ENCODE measurements at regions not wholly inside any gene's neighbourhood (a gene's known extent, or its start where the extent isn't known, plus 50 kb on each side); places are given as distances from the start of the nearest gene placed in this dataset.

DNA sequence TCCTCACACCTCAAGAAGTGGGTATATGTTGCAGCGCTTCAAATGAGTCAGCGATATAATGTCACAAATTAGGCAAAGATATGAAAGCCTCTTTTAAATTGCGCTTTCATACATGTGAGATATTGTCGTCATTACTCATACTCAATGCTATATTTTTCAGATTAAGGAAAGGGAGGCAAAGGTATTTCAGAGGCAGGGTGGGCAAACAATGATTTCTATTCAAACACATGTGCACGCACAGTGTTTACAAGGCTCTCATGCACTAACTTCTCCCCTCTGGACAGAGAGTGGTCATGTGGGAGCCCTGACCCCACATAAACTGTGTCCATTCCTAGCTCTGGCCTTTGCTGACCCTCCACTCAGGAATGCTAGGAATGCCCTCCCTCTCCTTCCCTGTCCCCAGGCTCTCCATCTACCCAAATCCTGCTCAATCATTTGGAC, 112.1 kb upstream of the TMEM170B start:
- no peak for DNase-seq (ENCODE audit: low read depth)

GRCh38 chr6:11424395-11425034, 113.0 kb upstream of the TMEM170B start:
- no peak for TF ChIP-seq CTCF (IDR thresholded peaks at IDR 0.05; ENCODE audit: low read depth, low read length, missing control alignments)
- in situ Hi-C loops (cut with HindIII; ENCODE audit: low sequenced_read_pairs): no loop called here
- no peak for DNase-seq (ENCODE audit: low read depth)
- no peak overlapping the region for H3K4me3 ChIP-seq (ENCODE audit: low read depth, low read length)

More for the DNA sequence above, 112.1 kb upstream of the TMEM170B start:
- in situ Hi-C loops (cut with HindIII; ENCODE audit: low sequenced_read_pairs): no loop called here
- no peak for TF ChIP-seq CTCF (IDR thresholded peaks at IDR 0.05; ENCODE audit: low read depth, low read length, missing control alignments)
- no peak overlapping the region for H3K4me3 ChIP-seq (ENCODE audit: low read depth, low read length)

DNA sequence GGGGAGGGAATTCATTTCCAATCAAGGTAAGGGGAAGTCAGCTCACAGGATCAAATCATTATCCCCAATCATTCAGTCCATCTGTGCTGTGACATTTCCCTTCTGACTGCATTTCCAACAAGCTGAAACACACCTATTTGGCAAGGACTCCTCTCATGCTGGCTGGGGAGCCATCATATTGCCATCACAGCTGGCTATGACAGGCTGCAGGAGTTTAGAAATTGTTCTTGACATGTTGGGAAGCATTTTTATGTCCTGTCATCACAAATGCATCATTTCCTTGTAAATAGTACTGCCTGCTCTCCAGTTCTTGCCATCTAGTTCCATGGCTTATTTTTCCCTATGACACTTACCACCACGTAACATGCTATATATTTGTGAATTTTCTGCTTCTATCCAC, 113.9 kb upstream of the TMEM170B start:
- in situ Hi-C loops (cut with HindIII; ENCODE audit: low sequenced_read_pairs): no loop called here
- DNase-seq (ENCODE audit: low read depth): no peak
- TF ChIP-seq CTCF (IDR thresholded peaks at IDR 0.05; ENCODE audit: low read depth, low read length, missing control alignments): no peak
- no peak overlapping the region for H3K4me3 ChIP-seq (ENCODE audit: low read depth, low read length)

DNA sequence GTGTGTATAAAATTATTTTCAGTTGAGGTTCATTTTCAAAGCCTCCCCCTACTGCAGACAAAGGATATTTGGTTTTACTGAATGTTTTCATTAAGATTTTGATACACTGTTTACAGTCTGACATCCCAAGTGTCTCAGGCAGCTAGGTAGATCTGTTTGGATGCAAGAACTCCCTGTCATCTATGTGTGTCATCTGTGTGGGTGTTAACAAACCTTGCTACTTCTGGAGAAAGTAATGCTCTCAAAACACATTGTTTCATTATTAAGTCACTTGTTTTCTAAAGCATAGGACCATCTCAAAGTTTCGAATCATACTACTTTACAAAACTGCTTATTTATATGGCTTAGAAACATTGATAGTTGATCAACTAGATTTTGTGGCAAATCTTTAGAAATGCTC, 114.5 kb upstream of the TMEM170B start:
- H3K4me3 ChIP-seq (ENCODE audit: low read depth, low read length): no peak overlapping the region
- TF ChIP-seq CTCF (IDR thresholded peaks at IDR 0.05; ENCODE audit: low read depth, low read length, missing control alignments): no peak
- in situ Hi-C loops (cut with HindIII; ENCODE audit: low sequenced_read_pairs): no loop called here
- no peak for DNase-seq (ENCODE audit: low read depth)

DNA sequence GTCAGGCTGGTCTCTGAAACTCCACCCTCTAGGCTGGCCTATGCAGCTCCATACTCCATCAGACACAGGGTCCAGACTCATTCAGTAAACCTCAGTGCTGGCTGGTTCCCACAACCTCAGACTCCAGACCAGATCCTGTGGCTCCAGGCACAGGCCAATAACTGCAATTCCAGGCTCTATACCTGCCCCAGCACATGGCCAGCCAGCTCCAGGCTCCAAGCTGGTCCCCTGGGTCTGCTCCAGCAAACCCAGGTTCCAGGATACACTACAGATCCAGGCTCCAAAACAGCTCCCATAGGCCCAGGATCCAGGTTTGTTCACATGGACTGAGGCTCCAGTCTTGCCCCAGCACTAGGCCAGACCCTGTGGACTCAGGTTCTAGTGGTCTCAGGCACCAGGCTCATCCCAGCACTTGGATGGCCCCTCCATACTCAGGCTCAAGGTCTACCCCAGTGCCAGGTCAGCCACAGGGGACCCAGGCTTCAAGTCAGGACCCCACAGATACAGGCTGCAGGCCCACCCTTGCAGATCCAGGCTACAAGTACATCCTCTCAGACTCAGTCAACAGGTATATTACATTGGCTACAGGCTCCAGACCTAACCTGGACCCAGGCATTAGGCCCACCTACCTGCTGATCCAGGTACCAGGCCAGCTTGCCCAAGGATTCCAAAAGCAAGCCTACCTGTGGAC, 117.6 kb upstream of the TMEM170B start:
- no peak for TF ChIP-seq CTCF (IDR thresholded peaks at IDR 0.05; ENCODE audit: low read depth, low read length, missing control alignments)
- no peak for DNase-seq (ENCODE audit: low read depth)
- no peak overlapping the region for H3K4me3 ChIP-seq (ENCODE audit: low read depth, low read length)
- in situ Hi-C loops (cut with HindIII; ENCODE audit: low sequenced_read_pairs): no loop called here

DNA sequence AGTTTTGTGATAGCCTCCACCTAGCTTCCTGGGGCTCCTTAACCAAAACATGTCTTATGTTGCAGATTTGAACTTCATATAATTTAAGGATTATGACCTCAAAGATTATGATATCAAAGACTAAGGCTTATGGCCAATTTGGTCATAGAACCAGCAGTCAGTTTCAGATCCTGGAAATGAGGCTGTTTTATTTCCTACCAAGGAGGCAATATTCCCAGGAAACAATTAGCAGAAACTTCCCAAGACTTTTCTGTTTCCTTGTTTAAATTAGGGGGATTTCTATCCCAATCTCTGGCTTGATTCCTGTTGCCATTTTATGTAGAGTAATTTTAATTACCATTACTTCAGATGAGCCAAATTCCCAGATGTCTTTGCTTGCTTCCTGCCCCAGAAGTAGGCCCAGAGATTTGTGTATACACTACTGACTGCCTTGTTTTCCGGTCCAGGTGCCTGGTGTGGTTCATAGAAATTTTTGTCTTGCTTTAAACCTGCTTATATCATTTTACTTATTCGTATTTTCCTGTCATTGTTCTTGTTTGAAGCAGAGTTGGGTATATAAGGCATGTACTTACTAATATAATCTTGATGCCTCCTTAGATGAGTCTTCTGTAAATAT, 119.2 kb upstream of the TMEM170B start:
- TF ChIP-seq CTCF (IDR thresholded peaks at IDR 0.05; ENCODE audit: low read depth, low read length, missing control alignments): no peak
- no peak overlapping the region for H3K4me3 ChIP-seq (ENCODE audit: low read depth, low read length)
- in situ Hi-C loops (cut with HindIII; ENCODE audit: low sequenced_read_pairs): no loop called here
- no peak for DNase-seq (ENCODE audit: low read depth)

All from astrocyte of the cerebellum (primary cell).